A673 (cell line): ENCODE measurements at regions not wholly inside any gene's neighbourhood (a gene's known extent, or its start where the extent isn't known, plus 50 kb on each side); places are given as distances from the start of the nearest gene placed in this dataset.

ENCODE experiments used
- CTCF ChIP-seq: fragments of 300-800, 200-600 bp; sonication (generic); conservative IDR thresholded peaks from 2 replicates; pipeline ENCODE4 v1.5.1; 2017; ENCODE audit warnings: low read depth, mild to moderate bottlenecking, antibody characterized with exemption, low read length, moderate library complexity, mixed read lengths
- EZH2 ChIP-seq: fragments of 200-600 bp; sonication (generic); IDR thresholded peaks from 2 replicates; pipeline ENCODE4 v1.6.1; 2017; ENCODE audit warnings: borderline replicate concordance, low read depth, mild to moderate bottlenecking, mixed read lengths, antibody characterized with exemption, low read length; ENCODE audit not compliant: poor library complexity, severe bottlenecking

- TF ChIP-seq CTCF = no peak
- no peak for TF ChIP-seq EZH2
Measured at GRCh38 chr6:48249071-48249470, 138.1 kb upstream of the PTCHD4 start.
